Esophagus squamous epithelium (tissue), 4 donors: ENCODE measurements at regions not wholly inside any gene's neighbourhood (a gene's known extent, or its start where the extent isn't known, plus 50 kb on each side); places are given as distances from the start of the nearest gene placed in this dataset.

ENCODE experiments used
- POLR2A ChIP-seq, 4 donors: fragments of 450-650 bp; IDR thresholded peaks; one replicate each; pipeline ENCODE4 v1.6.1; 2017; ENCODE audit warnings: antibody characterized with exemption in 4 of 4, mild to moderate bottlenecking in 4 of 4, moderate library complexity in 3 of 4
- TF ChIP-seq, protein P1 (sequence below), 6 experiments: fragments of 450-650 bp in 4 of 6; fragments of 200-600 bp in 2 of 6; sonication (generic) in 2 of 6; IDR thresholded peaks; one replicate each; pipeline ENCODE4 v1.5.1; 2016 to 2019; ENCODE audit warnings: antibody characterized with exemption in 6 of 6, mild to moderate bottlenecking in 4 of 6, moderate library complexity in 4 of 6

DNA sequence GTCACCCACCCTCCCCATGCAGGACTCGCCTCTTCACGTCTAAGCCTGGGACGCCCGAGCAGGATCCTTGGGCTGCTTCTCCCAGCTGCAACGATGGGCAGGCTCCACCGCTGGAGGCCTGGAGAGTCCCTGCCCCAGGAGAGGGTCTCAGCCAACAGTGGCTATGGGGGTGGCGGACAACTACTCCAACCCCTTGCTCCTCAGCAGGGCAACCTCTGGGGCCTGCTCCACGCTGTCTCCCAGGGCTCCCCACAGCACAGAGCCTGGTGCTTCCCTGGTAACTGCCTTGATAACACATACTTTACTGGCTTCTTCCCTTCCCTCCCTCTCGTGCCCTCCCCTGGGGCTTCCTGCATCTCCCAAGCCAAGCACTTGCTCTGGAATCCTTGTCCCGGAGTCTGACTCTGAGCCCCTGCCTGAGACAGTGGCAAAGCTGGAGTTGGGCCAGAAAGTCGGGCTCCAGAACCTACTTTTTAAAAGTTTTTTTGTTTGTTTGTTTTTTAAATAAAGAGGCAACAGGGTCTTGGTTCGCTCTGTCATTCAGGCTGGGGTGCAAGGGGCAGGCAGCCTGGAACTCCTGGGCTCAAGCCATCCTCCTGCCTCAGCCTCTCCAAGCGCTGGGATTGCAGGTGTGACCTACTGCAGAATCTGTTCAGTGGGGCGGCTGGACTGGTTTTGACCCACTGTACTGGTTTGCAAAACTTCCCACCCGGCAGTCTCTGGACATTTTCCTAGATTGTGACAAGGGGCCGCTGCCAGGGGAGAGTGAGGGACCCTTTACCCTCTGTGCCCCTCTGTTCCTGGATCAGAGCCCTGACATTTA lies 99.4 kb downstream of the TNFRSF13B start:
- TF ChIP-seq, protein P1, sequence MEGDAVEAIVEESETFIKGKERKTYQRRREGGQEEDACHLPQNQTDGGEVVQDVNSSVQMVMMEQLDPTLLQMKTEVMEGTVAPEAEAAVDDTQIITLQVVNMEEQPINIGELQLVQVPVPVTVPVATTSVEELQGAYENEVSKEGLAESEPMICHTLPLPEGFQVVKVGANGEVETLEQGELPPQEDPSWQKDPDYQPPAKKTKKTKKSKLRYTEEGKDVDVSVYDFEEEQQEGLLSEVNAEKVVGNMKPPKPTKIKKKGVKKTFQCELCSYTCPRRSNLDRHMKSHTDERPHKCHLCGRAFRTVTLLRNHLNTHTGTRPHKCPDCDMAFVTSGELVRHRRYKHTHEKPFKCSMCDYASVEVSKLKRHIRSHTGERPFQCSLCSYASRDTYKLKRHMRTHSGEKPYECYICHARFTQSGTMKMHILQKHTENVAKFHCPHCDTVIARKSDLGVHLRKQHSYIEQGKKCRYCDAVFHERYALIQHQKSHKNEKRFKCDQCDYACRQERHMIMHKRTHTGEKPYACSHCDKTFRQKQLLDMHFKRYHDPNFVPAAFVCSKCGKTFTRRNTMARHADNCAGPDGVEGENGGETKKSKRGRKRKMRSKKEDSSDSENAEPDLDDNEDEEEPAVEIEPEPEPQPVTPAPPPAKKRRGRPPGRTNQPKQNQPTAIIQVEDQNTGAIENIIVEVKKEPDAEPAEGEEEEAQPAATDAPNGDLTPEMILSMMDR (IDR thresholded peaks at IDR 0.05): no peak
- no peak for TF ChIP-seq POLR2A (IDR thresholded peaks at IDR 0.05)
